ENCODE measurements at regions not wholly inside any gene's neighbourhood (a gene's known extent, or its start where the extent isn't known, plus 50 kb on each side); places are given as distances from the start of the nearest gene placed in this dataset.

GRCh38 chr5:74081126-74081525 is 455.1 kb downstream of the ARHGEF28 start:
- no peak for DNase-seq

- no peak for DNase-seq
These were observed 454.1 kb downstream of the ARHGEF28 start for GRCh38 chr5:74079971-74080556.

GRCh38 chr5:74075501-74076484 is 449.8 kb downstream of the ARHGEF28 start:
- DNase-seq = no peak

- DNase-seq = no peak
These were observed 448.1 kb downstream of the ARHGEF28 start for GRCh38 chr5:74074111-74074510.

GRCh38 chr5:74073257-74073656 is 447.3 kb downstream of the ARHGEF28 start:
- no peak for DNase-seq

GRCh38 chr5:74072646-74073045 is 446.6 kb downstream of the ARHGEF28 start:
- DNase-seq = no peak

- DNase-seq = no peak
These were observed 444.8 kb downstream of the ARHGEF28 start for GRCh38 chr5:74070766-74071165.

- DNase-seq = no peak
These were observed 443.7 kb downstream of the ARHGEF28 start for GRCh38 chr5:74069741-74070140.

- no peak for DNase-seq
These were observed 441.9 kb downstream of the ARHGEF28 start for GRCh38 chr5:74067748-74068541.

- DNase-seq = no peak
These were observed 438.9 kb downstream of the ARHGEF28 start for GRCh38 chr5:74064911-74065310.

GRCh38 chr5:74064225-74064624 is 438.2 kb downstream of the ARHGEF28 start:
- DNase-seq = no peak

- DNase-seq = peak; percentile 93
These were observed 437.8 kb downstream of the ARHGEF28 start for GRCh38 chr5:74063821-74064220.

GRCh38 chr5:74063346-74063745 is 437.4 kb downstream of the ARHGEF28 start:
- no peak for DNase-seq

GRCh38 chr5:74061292-74061691 is 435.3 kb downstream of the ARHGEF28 start:
- DNase-seq = no peak

- DNase-seq = no peak
These were observed 433.7 kb downstream of the ARHGEF28 start for GRCh38 chr5:74059706-74060105.

- no peak for DNase-seq
These were observed 430.8 kb downstream of the ARHGEF28 start for GRCh38 chr5:74056789-74057164.

GRCh38 chr5:74056107-74056788 is 430.3 kb downstream of the ARHGEF28 start:
- DNase-seq = no peak

GRCh38 chr5:74055486-74056106 is 429.6 kb downstream of the ARHGEF28 start:
- no peak for DNase-seq

- DNase-seq = peak; percentile 55
These were observed 428.8 kb downstream of the ARHGEF28 start for GRCh38 chr5:74054641-74055421.

GRCh38 chr5:74054139-74054538 is 428.1 kb downstream of the ARHGEF28 start:
- no peak for DNase-seq
